GM12892 (cell line): ENCODE measurements at regions not wholly inside any gene's neighbourhood (a gene's known extent, or its start where the extent isn't known, plus 50 kb on each side); places are given as distances from the start of the nearest gene placed in this dataset.

Experiments
- POLR2A ChIP-seq: IDR thresholded peaks from 2 replicates; pipeline ENCODE4 v1.6.1; 2011; ENCODE audit warnings: low read depth, low read length, control low read depth
- TAF1 ChIP-seq: IDR thresholded peaks from 2 replicates; pipeline ENCODE4 v1.6.1; 2011; ENCODE audit warnings: low read depth, mild to moderate bottlenecking, control low read depth, low read length, borderline replicate concordance

DNA sequence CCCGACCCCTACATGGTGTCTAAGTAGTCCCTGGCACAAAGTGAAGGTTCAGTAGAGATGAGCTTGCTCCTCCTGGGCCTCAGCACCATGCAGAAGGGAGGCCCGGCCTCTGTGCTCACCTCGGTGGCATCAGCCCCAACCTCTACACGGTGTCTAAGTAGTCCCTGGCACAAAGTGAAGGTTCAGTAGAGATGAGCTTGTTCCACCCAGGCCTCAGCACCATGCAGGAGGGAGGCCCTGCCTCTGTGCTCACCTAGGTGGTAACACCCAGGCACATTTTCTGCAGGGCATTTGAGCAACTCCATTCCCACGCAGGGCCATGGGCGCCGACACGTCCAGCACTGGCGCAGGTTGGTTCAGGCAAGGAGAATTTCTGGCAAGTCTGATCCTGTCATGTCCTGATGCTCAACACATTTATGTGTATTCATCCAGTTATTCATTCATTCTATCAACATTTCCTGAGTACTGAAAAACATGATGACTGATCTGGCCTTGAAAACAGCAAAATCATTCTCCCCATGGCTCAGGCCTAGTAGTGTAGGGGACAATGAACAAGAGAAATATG is 408.2 kb upstream of the MYT1L start:
- TF ChIP-seq POLR2A (no peak), TAF1 (no peak)
